GM18867 (cell line): ENCODE measurements at regions not wholly inside any gene's neighbourhood (a gene's known extent, or its start where the extent isn't known, plus 50 kb on each side); places are given as distances from the start of the nearest gene placed in this dataset.
A peak's percentile ranks its signal among the peaks of the same experiment; 100 is the strongest.

Experiments
- ATAC-seq: cut with Tn5 transposase; IDR thresholded peaks from one replicate; pipeline ENCODE4 v1.9.1; 2021; ENCODE audit warnings: mild to moderate bottlenecking, moderate library complexity; ENCODE audit not compliant: unreplicated experiment

GRCh38 chr3:117486719-117487716 lies 777.4 kb downstream of the TUSC7 start:
- peak; percentile 80 for ATAC-seq

GRCh38 chr3:117488983-117489382 lies 779.4 kb downstream of the TUSC7 start:
- ATAC-seq, result no peak

GRCh38 chr3:117489663-117490079 lies 780.1 kb downstream of the TUSC7 start:
- no peak for ATAC-seq

- ATAC-seq, result no peak
These were observed 781.1 kb downstream of the TUSC7 start for GRCh38 chr3:117490716-117491115.

- ATAC-seq, result no peak
These were observed 786.0 kb downstream of the TUSC7 start for GRCh38 chr3:117495620-117496019.

GRCh38 chr3:117499189-117499870 lies 789.8 kb downstream of the TUSC7 start:
- ATAC-seq, result peak; percentile 92

- no peak for ATAC-seq
These were observed 798.4 kb downstream of the TUSC7 start for GRCh38 chr3:117507958-117508357.

- no peak for ATAC-seq
These were observed 800.3 kb downstream of the TUSC7 start for GRCh38 chr3:117509858-117510257.

- no peak for ATAC-seq
These were observed 800.8 kb downstream of the TUSC7 start for GRCh38 chr3:117510396-117510795.

- no peak for ATAC-seq
These were observed 803.4 kb downstream of the TUSC7 start for GRCh38 chr3:117512975-117513374.

- no peak for ATAC-seq
These were observed 805.7 kb downstream of the TUSC7 start for GRCh38 chr3:117515309-117515708.

- no peak for ATAC-seq
These were observed 808.8 kb downstream of the TUSC7 start for GRCh38 chr3:117518364-117518763.

- ATAC-seq, result no peak
These were observed 810.2 kb downstream of the TUSC7 start for GRCh38 chr3:117519776-117520175.

GRCh38 chr3:117520582-117520981 lies 811.0 kb downstream of the TUSC7 start:
- ATAC-seq, result no peak

GRCh38 chr3:117523418-117523817 lies 813.8 kb downstream of the TUSC7 start:
- no peak for ATAC-seq

GRCh38 chr3:117524890-117525289 lies 815.3 kb downstream of the TUSC7 start:
- ATAC-seq, result no peak

- ATAC-seq, result no peak
These were observed 817.0 kb downstream of the TUSC7 start for GRCh38 chr3:117526470-117527079.

GRCh38 chr3:117527346-117527745 lies 817.8 kb downstream of the TUSC7 start:
- no peak for ATAC-seq

- no peak for ATAC-seq
These were observed 819.1 kb downstream of the TUSC7 start for GRCh38 chr3:117528688-117529087.

GRCh38 chr3:117531078-117531767 lies 821.6 kb downstream of the TUSC7 start:
- no peak for ATAC-seq

- no peak for ATAC-seq
These were observed 822.7 kb downstream of the TUSC7 start for GRCh38 chr3:117532268-117532667.
